Stimulated activated CD4-positive, alpha-beta T cell treated with anti-CD3 and anti-CD28 coated beads, TNF-alpha, amount 100 ng/mL, for 48 hours (primary cell): ENCODE measurements at regions not wholly inside any gene's neighbourhood (a gene's known extent, or its start where the extent isn't known, plus 50 kb on each side); places are given as distances from the start of the nearest gene placed in this dataset.
"Not testable (repeated sequence)": the region's sequence is repeated elsewhere in the genome, so short reads cannot be mapped to it uniquely, and the experiment has no call there.

Experiments used
- DNase-seq, 3 donors: peaks; one replicate each; pipeline ENCODE4 v3.0.0-alpha.2; 2020; ENCODE audit warnings: low read depth in 3 of 3

DNA sequence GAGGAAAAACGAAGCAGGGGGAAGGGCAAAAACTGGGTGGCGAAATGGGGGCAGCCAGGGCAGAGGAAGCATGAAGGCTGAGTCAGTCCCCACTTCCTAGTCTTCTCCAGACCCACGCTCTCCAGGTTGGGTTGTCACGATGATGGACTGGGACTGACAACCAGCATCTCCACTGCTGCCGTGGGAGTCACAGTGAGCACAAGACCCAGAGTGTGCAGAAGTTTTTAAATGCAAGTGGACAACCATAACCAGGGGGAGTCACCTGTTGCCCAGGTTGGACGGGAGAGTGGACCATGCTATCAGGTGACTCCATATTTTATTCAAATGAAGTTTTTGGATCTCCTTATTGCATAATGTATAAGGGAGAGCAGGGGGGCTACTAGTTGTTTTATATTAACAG is 511.4 kb upstream of the ZFP42 start:
- DNase-seq: no peak

DNA sequence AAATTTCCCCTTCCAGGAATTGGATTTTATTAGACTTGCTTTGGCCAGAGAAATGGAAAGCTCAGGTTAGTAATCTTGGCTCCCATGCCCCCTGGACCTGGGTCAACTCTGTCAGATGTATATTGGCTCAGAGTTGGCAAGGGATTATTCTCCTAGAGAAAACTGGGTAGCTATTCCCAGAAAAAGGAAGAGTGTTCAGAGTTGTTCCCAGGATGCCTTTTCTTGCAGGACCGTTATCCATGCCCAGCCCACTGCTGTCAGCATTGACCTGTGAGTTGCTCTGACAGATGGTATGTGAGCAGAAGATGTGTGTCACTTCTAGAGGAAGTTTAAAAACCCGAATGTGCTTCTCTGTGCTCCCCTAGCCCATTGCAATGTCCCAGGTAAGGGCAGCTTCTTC is 509.9 kb upstream of the ZFP42 start:
- no peak for DNase-seq

DNA sequence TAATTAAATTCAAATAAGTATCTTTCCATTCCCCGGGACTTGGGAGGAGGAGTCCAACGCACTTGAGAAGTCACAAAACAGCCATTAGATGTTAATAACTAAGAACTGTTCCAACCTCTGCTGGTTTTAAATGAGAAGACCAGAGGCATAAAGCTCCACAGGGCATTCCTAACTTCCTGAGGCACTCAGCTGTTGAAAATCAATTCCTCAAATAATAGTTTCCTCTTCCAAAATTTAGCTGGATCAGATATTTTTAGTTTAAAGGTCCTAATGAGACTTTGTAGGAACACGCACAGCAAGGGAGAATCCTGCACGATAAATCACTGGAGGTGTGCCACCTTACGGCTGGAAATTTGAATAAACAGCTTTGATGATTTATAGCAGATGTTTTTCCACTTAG is 504.3 kb upstream of the ZFP42 start:
- DNase-seq: no peak

DNA sequence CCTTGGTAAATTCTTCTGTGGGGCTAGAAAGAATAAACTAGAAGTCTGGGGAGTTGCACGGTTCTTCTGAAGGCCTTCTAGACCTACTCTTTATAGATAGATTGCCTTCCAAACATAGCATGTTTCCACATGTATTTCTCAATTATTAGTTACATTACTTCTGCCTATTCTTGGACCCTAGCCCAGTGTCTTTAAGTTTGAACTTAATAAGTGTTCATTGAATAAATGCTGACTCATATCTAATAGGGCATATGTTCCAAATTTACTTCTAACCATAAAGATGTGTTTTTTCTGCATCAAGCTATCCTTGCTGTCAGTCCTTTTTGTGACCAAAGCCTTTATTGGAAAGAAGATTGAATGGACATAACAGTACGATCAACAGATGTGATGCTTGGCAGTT is 503.6 kb upstream of the ZFP42 start:
- no peak for DNase-seq

DNA sequence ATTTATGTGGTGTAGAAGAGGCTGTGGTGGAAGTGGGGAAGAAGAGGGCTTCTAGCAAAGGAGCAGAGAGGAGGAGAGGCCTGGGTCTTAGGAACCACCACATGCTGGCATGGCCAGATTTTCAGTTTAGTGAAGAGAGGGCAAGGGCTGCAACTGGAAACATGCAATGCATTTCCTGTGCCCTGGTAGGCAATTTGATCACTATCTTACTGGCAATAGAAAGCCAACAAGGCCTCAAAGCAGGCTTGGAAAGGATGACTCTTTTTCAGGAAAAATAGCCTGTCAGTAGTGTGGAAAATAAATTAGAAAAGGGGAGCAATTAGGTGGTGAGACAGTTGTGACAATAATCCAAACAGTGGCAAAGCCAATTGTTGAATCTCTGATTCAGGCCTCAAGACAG is 501.9 kb upstream of the ZFP42 start:
- no peak for DNase-seq

DNA sequence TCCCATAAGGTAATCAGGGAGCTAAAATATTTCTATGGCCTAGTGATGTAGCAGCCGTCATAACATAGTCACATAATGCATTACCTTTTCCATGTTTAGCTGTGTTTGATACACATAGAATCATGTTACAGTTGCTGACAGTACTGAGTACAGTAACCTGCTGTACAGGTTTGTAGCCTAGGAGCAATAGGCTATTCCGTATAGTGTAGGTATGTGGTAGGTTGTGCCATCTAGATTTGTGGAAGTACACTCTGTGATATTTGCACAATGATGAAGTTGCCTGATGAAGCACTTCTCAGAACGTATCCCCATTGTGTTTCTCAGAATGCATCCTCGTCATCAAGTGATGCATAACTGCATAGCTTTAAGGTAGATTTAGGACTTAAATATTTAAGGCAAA is 495.6 kb upstream of the ZFP42 start:
- DNase-seq: no peak

DNA sequence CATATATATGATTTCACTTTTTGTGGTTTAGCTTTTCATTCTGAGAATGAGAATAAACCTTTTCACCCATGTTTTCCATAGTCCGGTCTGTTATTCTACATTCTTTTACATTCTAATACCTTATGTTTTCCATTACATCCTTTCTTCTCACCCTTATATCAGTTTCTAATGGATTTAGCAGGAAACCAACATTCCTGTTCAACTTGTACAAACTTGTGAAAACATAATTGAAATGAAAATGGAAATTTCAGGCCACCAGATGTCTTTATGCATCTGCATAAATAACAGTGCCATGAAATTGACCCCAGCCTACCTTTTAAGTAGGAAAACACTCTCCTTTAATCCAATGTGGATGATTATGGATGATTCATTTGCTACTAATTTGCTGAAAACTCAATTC is 494.8 kb upstream of the ZFP42 start:
- DNase-seq: no peak

DNA sequence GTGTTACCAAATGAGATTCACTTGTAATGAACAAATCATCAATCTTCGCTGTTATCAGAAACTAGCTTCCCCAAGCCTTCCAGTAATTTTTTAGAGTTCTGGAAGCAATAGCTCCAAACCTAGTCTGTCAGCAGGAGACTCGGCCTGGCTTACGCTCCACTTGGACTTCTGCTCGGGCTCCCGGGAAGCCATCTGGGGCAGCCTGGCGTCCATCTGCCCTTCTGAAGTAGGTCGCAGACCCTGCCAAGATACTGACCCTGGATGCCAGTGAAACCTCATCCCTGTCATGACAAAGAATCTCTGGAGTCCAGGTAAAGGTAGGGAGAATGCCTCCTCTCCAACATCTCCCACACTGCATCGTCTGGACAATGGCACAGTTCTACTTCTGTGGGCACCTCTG is 493.8 kb upstream of the ZFP42 start:
- no peak for DNase-seq

DNA sequence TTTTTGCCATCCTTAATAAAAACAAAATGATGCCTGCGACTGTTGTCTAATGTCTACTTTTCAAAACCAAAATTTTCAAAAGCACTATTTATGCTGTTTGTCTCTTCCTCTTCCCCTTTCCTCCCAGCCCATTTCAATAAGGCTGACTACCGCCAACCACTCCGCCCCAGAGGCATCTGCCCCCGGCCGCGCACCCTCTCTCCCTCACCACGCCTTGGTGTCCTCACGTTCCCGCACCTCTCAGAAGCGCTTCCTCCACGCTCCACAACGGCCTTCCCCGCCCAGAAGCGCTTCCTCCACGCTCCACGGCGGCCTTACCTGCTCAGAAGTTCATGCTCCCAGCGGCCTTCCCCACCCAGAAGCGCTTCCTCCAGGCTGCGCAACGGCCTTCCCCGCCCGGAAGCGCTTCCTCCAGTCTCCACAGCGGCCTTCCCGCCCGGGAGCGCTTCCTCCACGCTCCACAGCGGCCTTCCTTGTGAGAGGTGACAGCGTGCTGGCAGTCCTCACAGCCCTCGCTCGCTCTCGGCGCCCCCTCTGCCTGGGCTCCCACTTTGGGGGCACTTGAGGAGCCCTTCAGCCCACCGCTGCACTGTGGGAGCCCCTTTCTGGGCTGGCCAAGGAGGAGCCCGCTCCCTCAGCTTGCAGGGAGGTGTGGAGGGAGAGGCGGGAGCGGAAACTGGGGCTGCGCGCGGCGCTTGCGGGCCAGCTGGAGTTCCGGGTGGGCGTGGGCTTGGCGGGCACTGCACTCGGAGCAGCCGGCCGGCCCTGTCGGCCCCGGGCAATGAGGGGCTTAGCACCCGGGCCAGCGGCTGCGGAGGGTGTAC is 490.4 kb upstream of the ZFP42 start:
- no peak for DNase-seq

DNA sequence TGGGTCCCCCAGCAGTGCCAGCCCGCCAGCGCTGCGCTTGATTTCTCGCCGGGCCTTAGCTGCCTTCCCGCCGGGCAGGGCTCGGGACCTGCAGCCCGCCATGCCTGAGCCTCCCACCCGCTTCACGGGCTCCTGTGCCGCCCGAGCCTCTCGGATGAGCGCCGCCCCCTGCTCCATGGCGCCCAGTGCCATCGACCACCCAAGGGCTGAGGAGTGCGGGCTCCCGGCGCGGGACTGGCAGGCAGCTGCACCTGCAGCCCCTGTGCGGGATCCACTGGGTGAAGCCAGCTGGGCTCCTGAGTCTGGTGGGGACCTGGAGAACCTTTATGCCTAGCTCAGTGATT is 489.8 kb upstream of the ZFP42 start:
- DNase-seq: not testable (repeated sequence)

DNA sequence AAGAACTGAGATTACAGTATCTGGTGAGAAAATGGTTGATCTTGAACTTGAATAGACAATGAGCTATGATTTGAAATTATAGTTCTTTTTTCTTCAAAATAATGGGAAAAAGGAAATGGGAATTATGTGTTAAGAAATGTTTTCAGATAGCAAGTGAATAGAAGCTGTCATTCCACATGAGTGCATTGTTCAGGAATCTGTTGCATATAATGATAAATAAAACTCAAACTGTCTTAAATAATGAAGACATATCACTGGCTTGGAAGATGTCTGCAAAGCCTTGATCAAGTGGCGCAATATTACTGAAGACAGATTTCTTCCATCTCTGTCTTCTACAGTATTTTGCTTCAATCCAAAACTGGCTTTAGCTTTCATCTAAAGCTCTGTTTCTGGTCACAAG is 479.3 kb upstream of the ZFP42 start:
- no peak for DNase-seq

DNA sequence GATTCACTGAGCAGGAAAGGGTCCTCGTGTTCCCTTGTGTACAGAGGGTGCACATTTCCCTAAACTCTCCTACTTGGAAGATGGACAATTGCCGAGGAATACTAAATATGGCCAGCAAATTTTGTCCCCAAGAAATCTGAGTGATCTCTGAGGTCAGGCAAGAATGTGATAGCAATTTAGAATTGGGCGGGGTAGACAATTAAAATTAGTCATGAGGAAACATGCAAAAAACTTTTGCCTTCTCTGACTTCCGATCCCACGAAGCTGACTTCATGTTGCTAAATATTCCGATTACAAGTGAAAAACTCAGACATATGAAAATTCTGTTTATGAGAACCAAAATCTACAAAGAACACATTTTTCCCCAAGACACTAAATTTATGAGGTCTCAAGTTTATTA is 453.9 kb upstream of the ZFP42 start:
- DNase-seq: no peak

DNA sequence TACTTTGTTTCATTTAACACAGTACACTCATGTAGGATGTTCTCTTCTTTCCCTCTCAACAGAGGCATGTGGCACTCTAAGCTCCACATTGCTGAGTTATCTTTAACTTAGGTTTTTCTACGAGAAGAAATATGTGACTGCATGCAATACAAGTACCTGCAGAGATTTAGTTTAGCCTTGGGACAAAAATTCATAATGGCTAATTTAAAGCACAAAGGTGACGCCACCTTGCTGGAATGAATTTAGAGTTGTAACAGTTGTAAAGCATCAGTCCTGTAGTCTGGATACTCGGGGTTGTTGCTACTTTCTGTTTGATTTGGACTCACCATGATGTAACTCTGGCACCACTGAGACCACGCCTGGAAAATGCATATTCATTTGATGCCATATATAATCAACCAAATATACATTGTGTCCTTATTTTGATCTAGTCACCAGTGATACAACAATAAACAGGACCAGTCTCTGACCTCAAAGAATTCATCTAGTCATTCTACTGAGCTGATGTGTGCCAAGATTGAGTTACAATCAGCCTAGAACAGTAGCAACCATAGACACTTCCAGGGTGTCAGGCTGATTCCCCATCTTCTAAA is 451.0 kb upstream of the ZFP42 start:
- DNase-seq: no peak

DNA sequence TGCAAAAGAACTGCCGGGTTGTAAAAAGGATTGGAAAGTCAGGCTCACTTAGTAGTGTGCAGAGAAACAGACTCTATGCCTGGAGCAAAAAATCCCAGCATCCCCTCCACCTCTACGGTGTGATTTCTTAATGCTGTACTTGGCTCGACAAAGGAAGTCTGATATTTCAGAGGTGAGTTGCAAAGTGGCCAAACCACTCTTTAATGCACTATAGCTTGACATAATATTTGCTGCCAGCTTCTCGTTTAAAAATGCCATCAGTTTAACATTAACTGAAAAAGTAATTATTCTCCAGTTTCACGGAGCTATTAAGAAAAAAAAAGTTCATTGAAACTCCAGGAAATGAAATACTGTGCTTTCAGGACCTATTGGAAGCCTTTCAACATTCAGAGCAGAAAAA is 448.3 kb upstream of the ZFP42 start:
- DNase-seq: no peak

DNA sequence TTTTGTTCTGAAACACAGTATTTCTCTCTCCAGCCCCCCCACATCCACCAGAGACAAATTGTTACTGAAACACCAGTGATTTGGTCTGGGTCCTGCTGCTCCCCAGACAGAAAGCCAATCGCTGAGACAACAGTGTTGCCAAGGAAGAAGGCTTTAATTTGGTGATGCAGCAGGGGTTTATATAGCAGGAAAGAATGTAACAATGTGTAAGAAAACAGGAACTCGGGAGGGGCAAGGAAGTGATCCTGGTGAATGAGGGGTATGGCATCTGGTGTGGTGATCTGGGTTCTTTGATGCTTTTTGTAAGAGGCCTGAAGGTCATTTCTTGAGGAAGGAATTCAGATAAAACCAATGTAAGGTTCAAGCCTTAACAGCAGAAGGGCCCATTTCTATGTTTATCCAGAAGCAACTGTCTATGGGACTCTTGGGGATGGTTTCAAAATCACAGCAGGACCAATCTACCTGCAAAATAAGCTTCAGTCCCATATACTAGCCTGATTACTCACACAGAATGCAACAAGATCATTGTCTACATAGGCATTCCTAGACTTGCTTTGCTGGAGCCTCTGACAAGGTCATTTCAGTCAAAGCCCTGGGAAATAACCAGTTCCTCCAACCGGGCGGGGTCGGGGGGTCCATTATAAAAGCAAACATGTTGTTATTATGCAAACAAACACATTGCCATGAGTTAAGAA is 445.2 kb upstream of the ZFP42 start:
- DNase-seq: no peak

DNA sequence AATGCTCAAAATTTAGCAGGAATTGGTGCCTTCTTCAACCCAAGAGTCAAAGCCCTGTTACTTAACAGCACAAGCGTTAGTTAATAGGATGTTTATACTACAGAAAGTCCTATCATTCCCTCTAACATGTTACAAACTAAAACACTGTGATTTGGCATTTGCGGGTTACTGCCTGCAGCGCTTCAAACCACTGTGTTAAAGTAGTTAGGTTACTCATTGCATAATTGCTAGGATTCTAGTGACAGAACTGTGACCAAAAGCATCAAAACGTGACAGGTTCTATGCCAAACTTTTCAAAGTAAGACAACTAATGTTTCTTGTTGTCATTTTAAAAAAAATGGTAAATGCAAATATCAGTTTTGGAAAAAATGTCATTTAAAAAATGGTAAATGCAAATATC is 442.8 kb upstream of the ZFP42 start:
- no peak for DNase-seq

DNA sequence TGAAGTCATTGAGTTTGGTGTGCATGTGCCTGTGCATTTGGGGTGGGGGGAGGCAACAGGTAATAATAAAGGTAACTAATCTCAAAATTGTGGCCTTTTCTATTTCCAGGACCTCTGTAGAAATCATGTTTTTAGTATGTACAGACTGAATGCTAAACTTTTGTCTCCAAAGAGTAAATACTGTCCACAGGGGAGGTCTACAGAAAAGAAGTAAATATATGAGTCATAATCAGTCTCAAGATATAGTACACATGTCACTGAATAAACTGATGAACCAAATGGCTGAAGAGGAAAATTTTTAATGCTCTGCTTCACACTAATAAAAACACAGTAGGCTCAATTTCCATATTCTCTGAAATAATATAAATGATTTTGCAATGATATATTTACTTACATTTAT is 440.4 kb upstream of the ZFP42 start:
- no peak for DNase-seq

DNA sequence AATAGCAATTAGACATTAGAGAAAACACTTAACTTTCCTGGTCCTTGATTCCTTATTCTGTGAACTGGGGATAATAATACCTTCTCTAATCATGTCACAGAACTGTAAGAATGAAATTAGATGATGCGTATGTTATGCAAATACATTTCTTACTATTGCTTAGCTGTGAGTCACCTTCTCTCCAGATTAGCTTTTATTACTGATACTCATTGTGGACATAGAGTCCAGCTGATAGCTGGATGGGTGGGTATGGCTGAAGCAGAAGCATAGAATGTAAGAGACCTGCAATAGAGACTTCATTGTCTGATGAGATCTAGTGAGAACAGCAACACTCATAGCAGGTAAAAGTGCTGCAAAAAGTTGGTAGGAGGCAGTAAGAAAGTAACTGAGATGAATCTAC is 437.2 kb upstream of the ZFP42 start:
- DNase-seq: no peak

DNA sequence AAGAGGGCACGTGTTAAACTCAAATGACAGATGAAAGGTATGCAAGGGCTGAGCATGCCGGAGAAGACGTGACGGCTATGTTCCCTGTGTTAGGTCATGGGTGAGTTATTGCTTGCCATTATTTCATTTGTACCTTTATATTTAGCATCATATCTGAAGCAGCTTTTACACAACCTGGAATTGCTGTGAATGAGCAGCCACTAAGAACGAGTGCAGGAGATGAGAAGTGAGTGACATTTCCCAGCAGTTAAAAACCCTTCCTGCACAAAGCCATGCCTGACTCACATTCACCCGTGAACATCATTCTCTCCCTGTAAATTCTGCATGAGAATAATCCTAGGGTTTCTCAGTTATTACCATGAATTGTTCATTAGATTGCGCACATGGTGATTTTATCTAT is 433.2 kb upstream of the ZFP42 start:
- DNase-seq: no peak

DNA sequence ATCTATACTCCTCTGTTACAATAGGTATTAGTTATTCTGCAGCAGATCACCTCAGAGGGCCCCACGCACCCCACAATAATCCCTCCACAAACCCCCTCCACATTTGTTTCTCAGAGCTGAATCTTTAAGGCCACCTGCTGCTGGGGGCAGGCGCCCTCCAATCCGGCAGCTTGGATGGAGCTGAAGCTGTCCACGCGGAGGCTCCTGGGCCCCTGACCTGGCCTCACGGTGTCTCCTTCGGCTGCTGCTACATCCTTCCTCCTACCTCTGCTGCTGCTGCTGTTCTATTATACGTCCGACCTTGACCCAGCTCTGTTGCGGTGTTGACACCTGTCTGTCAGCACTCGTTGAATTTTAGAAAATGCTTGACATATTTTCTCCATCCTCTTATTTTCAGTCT is 430.2 kb upstream of the ZFP42 start:
- no peak for DNase-seq

DNA sequence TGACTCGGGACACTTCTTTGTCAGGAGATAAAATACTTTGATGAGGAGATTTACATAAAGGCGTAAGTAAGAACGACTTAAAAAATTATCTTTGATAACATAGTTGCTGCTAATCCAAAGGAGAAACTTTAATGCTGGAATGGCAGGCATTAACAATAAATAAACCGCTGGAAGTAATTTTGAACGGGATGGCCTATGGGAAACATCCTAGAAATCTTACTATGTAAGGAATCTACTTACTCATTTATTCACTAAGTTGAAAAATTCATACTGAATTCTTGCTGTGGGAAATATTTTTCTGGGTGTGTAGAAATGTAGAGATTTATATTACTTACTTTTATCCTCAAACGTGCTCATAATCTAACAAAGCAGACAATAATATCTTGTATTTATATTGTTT is 425.7 kb upstream of the ZFP42 start:
- no peak for DNase-seq

DNA sequence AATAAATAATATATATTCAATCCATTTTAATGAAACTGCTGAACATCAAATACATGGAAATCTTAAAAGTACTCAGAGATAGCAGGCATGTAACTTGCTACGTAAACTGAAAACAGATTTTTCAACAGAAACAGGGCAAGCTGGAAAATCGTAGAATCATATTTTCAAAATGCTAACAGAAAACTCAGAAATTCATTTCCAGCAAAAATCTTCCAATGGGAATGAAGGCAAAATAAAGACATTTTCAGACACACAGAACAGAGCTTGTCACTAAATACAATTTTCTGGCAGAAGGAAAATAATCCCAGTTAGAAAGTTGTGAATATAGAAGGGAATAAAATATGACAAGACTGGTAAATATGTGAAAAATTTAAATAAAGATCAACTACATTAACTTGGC is 419.9 kb upstream of the ZFP42 start:
- no peak for DNase-seq

DNA sequence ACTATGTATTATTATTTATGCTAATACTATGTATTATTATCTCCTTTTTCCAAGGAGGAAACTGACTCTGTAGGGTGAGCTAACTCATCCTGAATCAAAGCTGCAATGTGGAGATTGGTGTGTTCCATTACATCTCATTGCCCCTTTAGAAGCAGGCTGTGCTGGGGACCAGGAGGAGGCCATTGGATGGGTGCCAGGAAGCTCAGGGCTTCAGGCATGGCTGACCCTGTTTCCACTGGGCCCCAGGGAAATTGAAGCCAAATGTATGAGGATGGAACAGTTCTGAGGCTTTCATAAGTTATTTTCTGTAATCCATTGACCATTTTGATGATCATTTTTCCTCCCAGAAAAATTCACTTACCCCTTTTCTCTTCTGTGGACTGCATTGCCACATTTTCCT is 418.8 kb upstream of the ZFP42 start:
- no peak for DNase-seq
